Endodermal cell (in vitro differentiated cells): ENCODE measurements at regions not wholly inside any gene's neighbourhood (a gene's known extent, or its start where the extent isn't known, plus 50 kb on each side); places are given as distances from the start of the nearest gene placed in this dataset.
A peak's percentile ranks its signal among the peaks of the same experiment; 100 is the strongest.

Experiments used
- DNase-seq: peaks from one replicate; pipeline ENCODE4 v3.0.0-alpha.2; 2017
- H3K27ac ChIP-seq: 2 replicates; pipeline ENCODE4 v1.5.1; 2013; ENCODE audit warnings: mild to moderate bottlenecking, low read depth, low read length, moderate library complexity
- H3K27me3 ChIP-seq: 2 replicates; pipeline ENCODE4 v1.6.1; 2013; ENCODE audit warnings: mild to moderate bottlenecking, low read length, moderate library complexity; ENCODE audit not compliant: insufficient read depth, control insufficient read depth, poor library complexity, severe bottlenecking
- H3K36me3 ChIP-seq: 2 replicates; pipeline ENCODE4 v1.7.0; 2013; ENCODE audit warnings: mild to moderate bottlenecking, low read length, moderate library complexity; ENCODE audit not compliant: control insufficient read depth, insufficient read depth
- H3K4me1 ChIP-seq: one replicate; pipeline ENCODE4 v1.7.0; 2013; ENCODE audit warnings: low read length; ENCODE audit not compliant: control insufficient read depth, insufficient read depth
- H3K4me3 ChIP-seq: 2 replicates; pipeline ENCODE4 v1.5.1; 2013; ENCODE audit warnings: mild to moderate bottlenecking, low read length, moderate library complexity
- H3K9ac ChIP-seq: 2 replicates; pipeline ENCODE4 v1.6.1; 2013; ENCODE audit warnings: mild to moderate bottlenecking, low read length, moderate library complexity; ENCODE audit not compliant: poor library complexity, severe bottlenecking; ENCODE audit errors: extremely low read depth
- H3K9me3 ChIP-seq: 2 replicates; pipeline ENCODE4 v1.6.1; 2013; ENCODE audit warnings: mild to moderate bottlenecking, low read length, moderate library complexity; ENCODE audit not compliant: control insufficient read depth
- H3K27ac Mint-ChIP-seq: 2 replicates; pipeline ENCODE4 v1.8.0; 2020; ENCODE audit warnings: mixed read lengths
- H3K27me3 Mint-ChIP-seq: 2 replicates; pipeline ENCODE4 v1.8.0; 2021; ENCODE audit warnings: mild to moderate bottlenecking, mixed read lengths; ENCODE audit not compliant: insufficient read depth
- H3K36me3 Mint-ChIP-seq: 2 replicates; pipeline ENCODE4 v1.8.0; 2020; ENCODE audit warnings: low read depth, mixed read lengths
- H3K4me1 Mint-ChIP-seq: 2 replicates; pipeline ENCODE4 v1.8.0; 2020; ENCODE audit warnings: mixed read lengths
- H3K4me3 Mint-ChIP-seq: 2 replicates; pipeline ENCODE4 v1.8.0; 2020; ENCODE audit warnings: mild to moderate bottlenecking, moderate library complexity, mixed read lengths
- H3K9me3 Mint-ChIP-seq: 2 replicates; pipeline ENCODE4 v1.8.0; 2020; ENCODE audit warnings: mild to moderate bottlenecking, mixed read lengths
- WGBS, 2 experiments: methylation state at CpG; one replicate each; pipeline versions ENCODE4 v1.1.5 to v1.1.7; 2013; ENCODE audit warnings: missing lambda C conversion rate in 2 of 2, mixed read lengths in 1 of 2; ENCODE audit not compliant: insufficient coverage in 1 of 2, insufficient read length in 1 of 2; 5-methylcytosine and 5-hydroxymethylcytosine counted together
- TF ChIP-seq, protein P1 (sequence below): fragments of 200-600 bp; sonication (generic); conservative IDR thresholded peaks from 2 replicates; pipeline ENCODE4 v1.5.0; 2021; ENCODE audit warnings: antibody characterized with exemption, mild to moderate bottlenecking

DNA sequence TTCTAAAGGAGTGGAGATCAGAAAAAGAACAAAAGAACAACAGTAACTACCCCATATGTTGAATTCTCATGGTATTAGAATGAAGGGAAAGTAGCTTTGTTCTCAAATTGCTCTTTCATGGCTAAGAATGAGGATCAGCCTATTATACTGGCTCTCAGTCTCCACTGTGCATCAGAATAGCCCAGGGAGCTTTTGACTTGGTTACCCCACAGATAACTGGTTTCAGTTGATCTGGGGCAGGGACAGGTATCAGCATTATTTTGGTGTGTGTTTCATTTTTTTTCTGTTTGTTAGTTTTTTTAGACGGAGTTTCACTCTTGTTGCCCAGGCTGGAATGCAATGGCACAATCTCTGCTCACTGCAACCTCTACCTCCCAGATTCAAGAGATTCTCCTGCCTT is 311.7 kb upstream of the TLE3 start:
- no peak for DNase-seq
- no peak overlapping the region for H3K27ac ChIP-seq
- H3K36me3 ChIP-seq: no peaks in the 10 kb centered on the region
- no peak overlapping the region for H3K4me3 ChIP-seq
- Mint-ChIP-seq H3K4me3 (no peak overlapping the region), H3K27ac (no peak overlapping the region), H3K4me1 (peaks cover 3% of the 10 kb centered on the region), H3K9me3 (peaks cover 22% of the 10 kb centered on the region), H3K36me3 (no peaks in the 10 kb centered on the region), H3K27me3 (peaks cover 7% of the 10 kb centered on the region)
- H3K9ac ChIP-seq: no peak overlapping the region
- TF ChIP-seq, protein P1, sequence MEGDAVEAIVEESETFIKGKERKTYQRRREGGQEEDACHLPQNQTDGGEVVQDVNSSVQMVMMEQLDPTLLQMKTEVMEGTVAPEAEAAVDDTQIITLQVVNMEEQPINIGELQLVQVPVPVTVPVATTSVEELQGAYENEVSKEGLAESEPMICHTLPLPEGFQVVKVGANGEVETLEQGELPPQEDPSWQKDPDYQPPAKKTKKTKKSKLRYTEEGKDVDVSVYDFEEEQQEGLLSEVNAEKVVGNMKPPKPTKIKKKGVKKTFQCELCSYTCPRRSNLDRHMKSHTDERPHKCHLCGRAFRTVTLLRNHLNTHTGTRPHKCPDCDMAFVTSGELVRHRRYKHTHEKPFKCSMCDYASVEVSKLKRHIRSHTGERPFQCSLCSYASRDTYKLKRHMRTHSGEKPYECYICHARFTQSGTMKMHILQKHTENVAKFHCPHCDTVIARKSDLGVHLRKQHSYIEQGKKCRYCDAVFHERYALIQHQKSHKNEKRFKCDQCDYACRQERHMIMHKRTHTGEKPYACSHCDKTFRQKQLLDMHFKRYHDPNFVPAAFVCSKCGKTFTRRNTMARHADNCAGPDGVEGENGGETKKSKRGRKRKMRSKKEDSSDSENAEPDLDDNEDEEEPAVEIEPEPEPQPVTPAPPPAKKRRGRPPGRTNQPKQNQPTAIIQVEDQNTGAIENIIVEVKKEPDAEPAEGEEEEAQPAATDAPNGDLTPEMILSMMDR: no peak
- H3K9me3 ChIP-seq: peaks cover 26% of the 10 kb centered on the region
- H3K4me1 ChIP-seq: no peaks in the 10 kb centered on the region
- 100% methylated on average over 1 of the region's 1 CpG; no CpG with 5 or more reads in 1 of the 2 experiments for WGBS, 2 experiments
- peaks cover 6% of the 10 kb centered on the region for H3K27me3 ChIP-seq

GRCh38 chr15:70407955-70408354 is 310.2 kb upstream of the TLE3 start:
- 79 to 100% methylated on average over 1 of the region's 1 CpG for WGBS, 2 experiments
- Histone ChIP-seq H3K4me3 (peak overlapping the region; percentile 0), H3K36me3 (no peaks in the 10 kb centered on the region), H3K9ac (no peak overlapping the region), H3K9me3 (peaks cover 26% of the 10 kb centered on the region), H3K27ac (no peak overlapping the region), H3K4me1 (no peaks in the 10 kb centered on the region), H3K27me3 (peaks cover 6% of the 10 kb centered on the region)
- Mint-ChIP-seq H3K9me3 (peaks cover 23% of the 10 kb centered on the region), H3K4me1 (peaks cover 3% of the 10 kb centered on the region), H3K27me3 (peaks cover 7% of the 10 kb centered on the region), H3K27ac (no peak overlapping the region), H3K36me3 (no peaks in the 10 kb centered on the region), H3K4me3 (no peak overlapping the region)
- no peak for DNase-seq
- TF ChIP-seq, protein P1: no peak

DNA sequence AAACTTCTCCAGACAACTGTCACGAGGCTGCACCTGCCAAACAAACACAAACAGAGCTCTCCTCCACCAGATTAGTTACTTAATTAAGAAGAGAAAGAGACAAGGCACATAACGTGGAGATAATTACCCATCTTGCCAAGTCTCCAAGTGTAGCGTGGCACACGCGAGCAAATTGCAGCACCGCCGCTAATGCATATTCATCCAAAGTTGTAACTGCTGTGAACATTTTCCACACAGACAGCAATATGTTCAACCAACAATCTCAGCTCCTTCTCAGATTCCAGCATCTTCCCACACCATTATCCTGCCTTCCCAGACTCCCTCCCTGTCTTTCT is 309.6 kb upstream of the TLE3 start:
- Mint-ChIP-seq H3K9me3 (peaks cover 23% of the 10 kb centered on the region), H3K4me3 (no peak overlapping the region), H3K4me1 (peaks cover 3% of the 10 kb centered on the region), H3K27ac (no peak overlapping the region), H3K36me3 (no peaks in the 10 kb centered on the region), H3K27me3 (peaks cover 7% of the 10 kb centered on the region)
- Histone ChIP-seq H3K9me3 (peaks cover 26% of the 10 kb centered on the region), H3K9ac (no peak overlapping the region), H3K36me3 (no peaks in the 10 kb centered on the region), H3K27ac (no peak overlapping the region), H3K4me3 (no peak overlapping the region), H3K27me3 (peaks cover 6% of the 10 kb centered on the region), H3K4me1 (no peaks in the 10 kb centered on the region)
- DNase-seq: no peak
- 93 to 98% methylated on average over 5 to 7 of the region's 7 CpGs for WGBS, 2 experiments
- TF ChIP-seq, protein P1: no peak
